ENCODE measurements at regions not wholly inside any gene's neighbourhood (a gene's known extent, or its start where the extent isn't known, plus 50 kb on each side); places are given as distances from the start of the nearest gene placed in this dataset.

DNA sequence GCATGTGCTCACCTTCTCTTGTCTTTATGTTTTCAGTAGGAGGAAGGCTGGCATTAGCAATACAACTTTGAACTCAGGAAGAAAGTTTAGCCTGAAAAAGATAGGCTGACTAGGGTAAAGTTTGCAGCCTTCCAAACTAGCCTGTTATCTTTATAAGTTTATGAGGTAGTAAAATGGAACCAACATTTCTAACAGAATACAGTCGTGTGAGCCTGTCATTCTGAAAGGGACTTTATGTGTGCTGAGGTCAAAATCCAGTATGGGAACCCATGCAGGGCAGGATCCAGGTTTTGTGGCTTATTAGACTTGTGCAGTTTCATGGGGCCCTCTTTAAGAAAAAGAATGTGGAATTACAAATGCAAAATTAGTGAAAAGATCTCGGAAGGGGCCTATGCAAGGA, 201.0 kb upstream of the PRPS1L1 start:
- TF ChIP-seq POLR2A (IDR thresholded peaks at IDR 0.05): no peak
- no peak for TF ChIP-seq CTCF (IDR thresholded peaks at IDR 0.05)

All from right lobe of liver (tissue), 4 donors.